HG02610 (cell line): ENCODE measurements at regions not wholly inside any gene's neighbourhood (a gene's known extent, or its start where the extent isn't known, plus 50 kb on each side); places are given as distances from the start of the nearest gene placed in this dataset.

Experiments used
- ATAC-seq: cut with Tn5 transposase; IDR thresholded peaks from one replicate; pipeline ENCODE4 v1.9.1; 2021; ENCODE audit warnings: mild to moderate bottlenecking, moderate library complexity; ENCODE audit not compliant: unreplicated experiment

GRCh38 chr1:29716306-29716705 lies 480.0 kb downstream of the PTPRU start:
- no peak for ATAC-seq

DNA sequence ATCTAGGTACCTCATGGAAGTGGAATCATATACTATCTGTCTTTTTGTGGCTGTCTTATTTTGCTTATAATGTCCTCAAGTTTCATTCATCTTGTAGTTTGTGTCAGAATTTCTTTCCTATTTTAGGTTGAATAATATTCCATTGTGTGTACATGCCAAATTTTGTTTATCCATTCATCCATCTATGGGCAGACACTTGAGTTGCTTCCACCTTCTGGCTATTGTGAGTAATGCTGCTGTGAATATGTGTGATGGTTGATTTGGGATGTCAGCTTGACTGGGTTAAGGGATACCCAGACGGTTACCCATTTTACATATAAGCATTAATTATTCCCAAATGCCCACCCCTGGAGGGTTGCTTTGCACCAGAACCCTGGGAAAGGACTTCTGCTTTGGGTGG lies 477.5 kb downstream of the PTPRU start:
- ATAC-seq: no peak

- no peak for ATAC-seq
Observed at GRCh38 chr1:29712801-29713200, 476.5 kb downstream of the PTPRU start.

GRCh38 chr1:29712284-29712651 lies 475.9 kb downstream of the PTPRU start:
- no peak for ATAC-seq

- no peak for ATAC-seq
Observed at GRCh38 chr1:29711582-29712283, 475.4 kb downstream of the PTPRU start.

DNA sequence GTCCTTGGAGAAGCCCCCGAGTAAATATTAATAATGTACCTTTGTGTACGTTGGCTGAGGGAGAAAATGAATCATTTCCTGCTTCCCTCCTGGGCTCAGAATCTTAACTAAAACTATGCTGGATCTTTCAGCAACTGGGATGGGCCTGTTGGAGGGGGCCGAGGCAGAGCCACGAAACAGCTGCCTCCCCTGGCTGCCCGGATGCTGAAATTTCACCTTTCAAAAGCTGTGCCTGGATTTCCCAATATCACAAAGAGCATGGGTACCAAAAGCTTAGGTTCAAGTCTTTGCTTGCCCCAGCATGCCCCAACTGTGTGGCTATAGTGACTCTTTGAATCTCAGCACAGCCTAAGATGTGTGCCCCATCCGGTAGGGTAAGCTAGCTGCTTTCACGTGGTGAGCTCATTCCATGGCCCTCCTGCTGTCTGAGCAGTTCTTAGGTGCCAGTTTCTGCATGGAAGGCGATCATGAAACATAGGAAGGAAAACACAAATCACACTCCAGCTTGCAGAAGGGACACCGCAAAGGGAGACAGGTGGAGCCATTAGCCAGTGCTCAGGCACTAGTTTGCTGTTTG lies 473.5 kb downstream of the PTPRU start:
- no peak for ATAC-seq

- ATAC-seq: no peak
Observed at GRCh38 chr1:29708796-29709703, 472.7 kb downstream of the PTPRU start.

DNA sequence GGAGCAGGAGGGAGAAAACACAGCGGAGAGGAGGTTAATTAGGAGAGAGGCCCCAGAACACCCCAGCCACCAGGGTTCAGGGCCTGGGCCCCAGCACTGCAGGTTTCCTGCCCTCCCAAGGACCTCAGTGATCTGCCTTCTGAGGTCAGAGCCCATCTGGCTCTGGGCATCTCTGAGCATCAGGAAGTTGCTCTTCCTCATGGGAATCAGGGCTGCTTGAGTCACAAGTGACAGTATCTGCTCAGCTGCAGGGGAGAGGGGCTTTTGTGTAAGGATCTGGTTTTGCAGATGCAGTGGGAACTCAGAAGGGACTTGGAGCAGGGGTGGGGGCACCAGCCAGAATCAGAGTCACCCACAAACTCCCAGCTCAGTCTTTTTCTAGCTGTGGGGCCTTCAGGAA lies 472.1 kb downstream of the PTPRU start:
- ATAC-seq: no peak

DNA sequence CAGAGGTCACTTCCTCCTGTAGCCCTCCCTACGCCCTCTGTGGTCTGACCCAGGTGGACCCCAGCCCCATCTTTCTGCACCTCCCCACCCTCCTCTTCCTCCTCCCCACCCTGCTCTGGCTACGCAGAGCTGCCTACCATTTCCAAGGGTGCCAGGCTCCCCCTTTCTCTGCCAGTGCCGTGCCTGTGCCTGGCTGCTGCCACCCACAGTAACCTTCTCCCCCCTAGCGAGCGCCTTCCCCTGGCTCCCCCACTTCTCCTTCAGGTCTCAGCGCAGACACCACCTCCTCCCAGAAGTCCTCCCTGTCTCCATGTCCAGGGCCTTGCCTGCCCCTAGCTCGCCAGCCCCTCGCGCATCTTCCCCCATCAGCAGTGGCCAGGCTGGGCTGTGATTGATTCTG lies 471.5 kb downstream of the PTPRU start:
- no peak for ATAC-seq

- ATAC-seq: no peak
Observed at GRCh38 chr1:29706936-29707335, 470.6 kb downstream of the PTPRU start.

DNA sequence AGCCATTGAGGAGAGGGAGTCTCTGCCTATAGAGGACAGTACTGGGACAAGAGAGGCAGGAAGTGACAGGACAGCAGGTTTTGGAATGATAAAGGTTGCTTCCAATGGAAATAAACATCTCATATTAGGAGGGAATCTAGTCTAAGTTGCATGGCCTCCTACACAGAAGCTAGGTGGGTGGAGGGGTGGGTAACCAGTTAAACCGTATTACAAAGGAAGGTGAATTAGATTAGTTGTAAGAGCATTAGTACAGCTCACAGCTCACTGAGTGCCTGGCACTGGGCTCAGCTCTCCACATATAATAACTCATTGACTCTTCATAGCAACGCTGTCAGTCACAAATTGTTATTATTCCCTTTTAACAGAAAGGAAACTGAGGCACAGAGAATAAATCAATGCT lies 468.1 kb downstream of the PTPRU start:
- ATAC-seq: no peak

DNA sequence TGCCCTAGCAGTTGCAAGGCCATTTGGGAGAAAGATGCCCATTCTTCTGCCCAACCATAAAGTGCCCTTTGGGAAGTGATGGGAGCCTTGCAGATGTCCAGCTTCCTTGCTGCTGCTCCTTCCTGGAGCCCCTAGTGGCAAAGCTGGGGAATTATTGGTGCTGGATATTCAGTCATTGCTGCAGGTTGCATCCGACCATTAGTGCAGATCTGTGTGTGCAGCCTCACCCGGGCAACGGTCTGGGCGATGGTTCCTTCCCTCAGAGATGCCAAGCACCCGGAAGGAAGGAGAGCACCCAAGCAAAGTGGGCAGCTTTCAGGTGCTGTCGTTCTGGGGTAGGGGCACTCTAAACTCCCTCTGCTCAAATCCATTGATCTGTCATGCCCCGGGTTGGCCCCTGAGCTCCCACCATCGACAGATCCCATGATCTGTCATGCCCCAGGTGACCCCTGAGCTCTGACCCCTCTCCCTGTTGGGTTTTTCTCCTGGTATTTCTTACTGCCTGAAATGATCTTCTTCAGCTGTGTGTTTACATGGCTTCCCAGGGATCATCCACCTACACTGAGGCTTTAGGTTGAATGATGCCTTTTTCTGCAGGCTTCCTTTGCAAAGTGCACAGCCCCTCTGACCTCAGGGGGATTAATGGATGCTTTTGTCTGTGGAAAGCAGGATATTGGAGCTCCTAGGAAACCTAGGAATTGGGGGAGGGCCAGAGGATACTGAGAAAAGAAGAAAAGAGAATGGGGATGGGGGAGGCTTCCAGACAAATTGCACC lies 467.5 kb downstream of the PTPRU start:
- no peak for ATAC-seq

- ATAC-seq: no peak
Observed at GRCh38 chr1:29700491-29700890, 464.2 kb downstream of the PTPRU start.

GRCh38 chr1:29698626-29699025 lies 462.3 kb downstream of the PTPRU start:
- ATAC-seq: no peak

- ATAC-seq: no peak
Observed at GRCh38 chr1:29698033-29698432, 461.7 kb downstream of the PTPRU start.

GRCh38 chr1:29697391-29697780 lies 461.1 kb downstream of the PTPRU start:
- no peak for ATAC-seq

- ATAC-seq: no peak
Observed at GRCh38 chr1:29696656-29697390, 460.5 kb downstream of the PTPRU start.

- no peak for ATAC-seq
Observed at GRCh38 chr1:29695803-29696202, 459.5 kb downstream of the PTPRU start.

GRCh38 chr1:29695036-29695435 lies 458.7 kb downstream of the PTPRU start:
- no peak for ATAC-seq

DNA sequence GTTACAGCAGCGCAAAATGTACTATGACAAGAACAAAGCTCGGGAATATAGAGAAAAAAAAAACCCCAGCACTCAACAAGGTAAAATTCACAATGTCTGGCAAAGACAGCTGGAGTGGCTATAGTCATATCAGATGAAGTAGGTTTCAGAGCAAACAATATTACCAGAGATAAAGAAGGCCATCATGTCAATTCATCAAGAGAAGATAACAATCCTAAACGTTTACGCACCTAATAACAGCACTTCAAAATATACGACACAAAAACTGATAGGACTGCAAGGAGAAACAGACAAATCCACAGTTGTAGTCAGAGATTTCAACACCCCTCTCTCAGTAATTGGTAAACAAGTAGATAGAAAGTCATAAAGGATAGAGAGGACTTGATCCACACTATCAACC lies 455.2 kb downstream of the PTPRU start:
- ATAC-seq: no peak

- ATAC-seq: no peak
Observed at GRCh38 chr1:29690156-29690555, 453.8 kb downstream of the PTPRU start.
